ENCODE measurements at regions not wholly inside any gene's neighbourhood (a gene's known extent, or its start where the extent isn't known, plus 50 kb on each side); places are given as distances from the start of the nearest gene placed in this dataset.

- no peak for TF ChIP-seq RB1 (IDR thresholded peaks at IDR 0.05; ENCODE audit: borderline replicate concordance)
- TF ChIP-seq SUPT20H (IDR thresholded peaks at IDR 0.05; ENCODE audit: borderline replicate concordance, control insufficient read depth, low read depth, low read length), result no peak
- TF ChIP-seq SIN3A (IDR thresholded peaks at IDR 0.05; ENCODE audit: low read depth, low read length), result no peak
- TF ChIP-seq MLLT1 (IDR thresholded peaks at IDR 0.05), result no peak
- no peak for TF ChIP-seq ZBTB40 (IDR thresholded peaks at IDR 0.05; ENCODE audit: borderline replicate concordance)
- no peak for TF ChIP-seq FOS (IDR thresholded peaks at IDR 0.05; ENCODE audit: borderline replicate concordance, extremely low read depth, insufficient read length)
- TF ChIP-seq E4F1 (IDR thresholded peaks at IDR 0.05; ENCODE audit: borderline replicate concordance, partially characterized antibody), result no peak
- peak; percentile 96 for TF ChIP-seq ATF7 (IDR thresholded peaks at IDR 0.05; ENCODE audit: low read depth)
- peak; percentile 96 to 98 for TF ChIP-seq IKZF2 (IDR thresholded peaks at IDR 0.05)
- TF ChIP-seq CUX1 (IDR thresholded peaks at IDR 0.05; ENCODE audit: insufficient replicate concordance, low read depth, low read length), result no peak
- peak; percentile 98 for TF ChIP-seq JUNB (IDR thresholded peaks at IDR 0.05)
- peak; percentile 87; the same call in 1 of the 2 replicates for TF ChIP-seq CHD2 (IDR thresholded peaks at IDR 0.05; ENCODE audit: borderline replicate concordance, low read depth, low read length)
- TF ChIP-seq POLR2AphosphoS5 (IDR thresholded peaks at IDR 0.05; ENCODE audit: low read length), result no peak
- no peak for TF ChIP-seq EZH2 (IDR thresholded peaks at IDR 0.05; ENCODE audit: borderline replicate concordance, control insufficient read depth, low read depth, low read length)
- no peak for TF ChIP-seq TAF1 (IDR thresholded peaks at IDR 0.05; ENCODE audit: borderline replicate concordance, low read depth, low read length)
Measured at GRCh38 chr3:187802928-187803259, 57.6 kb upstream of the BCL6 start (continued).
